Ishikawa (cell line): ENCODE measurements at regions not wholly inside any gene's neighbourhood (a gene's known extent, or its start where the extent isn't known, plus 50 kb on each side); places are given as distances from the start of the nearest gene placed in this dataset.

ENCODE experiments used
- CEBPB ChIP-seq: IDR thresholded peaks from 2 replicates; pipeline ENCODE4 v1.6.1; 2012
- CREB1 ChIP-seq: IDR thresholded peaks from 2 replicates; pipeline ENCODE4 v1.6.1; 2012; ENCODE audit warnings: low read depth
- EGR1 ChIP-seq: IDR thresholded peaks from 2 replicates; pipeline ENCODE4 v1.6.1; 2012
- EP300 ChIP-seq: IDR thresholded peaks from 2 replicates; pipeline ENCODE4 v1.6.1; 2012; ENCODE audit warnings: borderline replicate concordance
- NFIC ChIP-seq: IDR thresholded peaks from 2 replicates; pipeline ENCODE4 v1.6.1; 2012
- RAD21 ChIP-seq: IDR thresholded peaks from 2 replicates; pipeline ENCODE4 v1.6.1; 2012; ENCODE audit warnings: low read depth
- TAF1 ChIP-seq: IDR thresholded peaks from 2 replicates; pipeline ENCODE4 v1.6.1; 2012; ENCODE audit warnings: low read depth, mild to moderate bottlenecking
- TEAD4 ChIP-seq: IDR thresholded peaks from 2 replicates; pipeline ENCODE4 v1.6.1; 2012
- YY1 ChIP-seq: IDR thresholded peaks from 2 replicates; pipeline ENCODE4 v1.6.1; 2012; ENCODE audit warnings: low read depth
- TF ChIP-seq, protein P1 (sequence below): IDR thresholded peaks from 2 replicates; pipeline ENCODE4 v1.6.1; 2012
- TF ChIP-seq, protein P2 (sequence below): IDR thresholded peaks from 2 replicates; pipeline ENCODE4 v1.6.1; 2012; ENCODE audit warnings: low read depth, mild to moderate bottlenecking
- TF ChIP-seq, protein P3 (sequence below): IDR thresholded peaks from 2 replicates; pipeline ENCODE4 v1.6.1; 2012

DNA sequence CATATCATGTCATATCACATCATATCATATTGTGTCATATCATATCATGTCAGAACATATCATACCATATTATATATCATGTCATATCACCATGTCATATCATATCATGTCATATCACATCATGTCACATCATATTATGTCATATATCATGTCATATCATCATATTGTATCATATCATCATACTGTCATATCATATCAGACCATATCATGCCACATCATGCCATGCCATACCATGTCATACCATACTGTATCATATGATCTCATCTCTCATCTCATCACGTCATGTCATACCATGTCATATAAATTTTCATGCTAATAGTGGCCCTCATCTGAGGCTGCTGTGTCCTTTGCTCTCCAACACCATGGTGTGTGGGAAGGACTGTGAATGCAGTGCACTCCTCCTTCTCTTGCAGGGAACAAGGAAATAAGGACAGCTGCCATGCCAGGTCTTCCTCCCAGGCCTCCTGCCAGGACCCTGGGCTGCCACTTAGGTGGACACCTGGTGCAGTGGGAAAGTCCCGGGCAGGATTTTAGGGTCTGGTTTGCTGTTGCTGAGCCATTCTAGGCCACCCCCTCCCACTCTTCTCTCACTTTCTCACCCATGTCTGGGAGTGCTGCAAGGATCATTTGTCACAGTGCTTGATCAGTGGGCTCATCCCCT lies 72.4 kb upstream of the TRPM1 start:
- TF ChIP-seq NFIC: no peak
- TF ChIP-seq, protein P1, sequence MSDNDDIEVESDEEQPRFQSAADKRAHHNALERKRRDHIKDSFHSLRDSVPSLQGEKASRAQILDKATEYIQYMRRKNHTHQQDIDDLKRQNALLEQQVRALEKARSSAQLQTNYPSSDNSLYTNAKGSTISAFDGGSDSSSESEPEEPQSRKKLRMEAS: no peak
- TF ChIP-seq TAF1: no peak
- no peak for TF ChIP-seq YY1
- TF ChIP-seq CEBPB: no peak
- TF ChIP-seq TEAD4: no peak
- TF ChIP-seq EP300: no peak
- no peak for TF ChIP-seq RAD21
- TF ChIP-seq, protein P2, sequence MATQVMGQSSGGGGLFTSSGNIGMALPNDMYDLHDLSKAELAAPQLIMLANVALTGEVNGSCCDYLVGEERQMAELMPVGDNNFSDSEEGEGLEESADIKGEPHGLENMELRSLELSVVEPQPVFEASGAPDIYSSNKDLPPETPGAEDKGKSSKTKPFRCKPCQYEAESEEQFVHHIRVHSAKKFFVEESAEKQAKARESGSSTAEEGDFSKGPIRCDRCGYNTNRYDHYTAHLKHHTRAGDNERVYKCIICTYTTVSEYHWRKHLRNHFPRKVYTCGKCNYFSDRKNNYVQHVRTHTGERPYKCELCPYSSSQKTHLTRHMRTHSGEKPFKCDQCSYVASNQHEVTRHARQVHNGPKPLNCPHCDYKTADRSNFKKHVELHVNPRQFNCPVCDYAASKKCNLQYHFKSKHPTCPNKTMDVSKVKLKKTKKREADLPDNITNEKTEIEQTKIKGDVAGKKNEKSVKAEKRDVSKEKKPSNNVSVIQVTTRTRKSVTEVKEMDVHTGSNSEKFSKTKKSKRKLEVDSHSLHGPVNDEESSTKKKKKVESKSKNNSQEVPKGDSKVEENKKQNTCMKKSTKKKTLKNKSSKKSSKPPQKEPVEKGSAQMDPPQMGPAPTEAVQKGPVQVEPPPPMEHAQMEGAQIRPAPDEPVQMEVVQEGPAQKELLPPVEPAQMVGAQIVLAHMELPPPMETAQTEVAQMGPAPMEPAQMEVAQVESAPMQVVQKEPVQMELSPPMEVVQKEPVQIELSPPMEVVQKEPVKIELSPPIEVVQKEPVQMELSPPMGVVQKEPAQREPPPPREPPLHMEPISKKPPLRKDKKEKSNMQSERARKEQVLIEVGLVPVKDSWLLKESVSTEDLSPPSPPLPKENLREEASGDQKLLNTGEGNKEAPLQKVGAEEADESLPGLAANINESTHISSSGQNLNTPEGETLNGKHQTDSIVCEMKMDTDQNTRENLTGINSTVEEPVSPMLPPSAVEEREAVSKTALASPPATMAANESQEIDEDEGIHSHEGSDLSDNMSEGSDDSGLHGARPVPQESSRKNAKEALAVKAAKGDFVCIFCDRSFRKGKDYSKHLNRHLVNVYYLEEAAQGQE: no peak
- no peak for TF ChIP-seq EGR1
- TF ChIP-seq CREB1: no peak
- TF ChIP-seq, protein P3, sequence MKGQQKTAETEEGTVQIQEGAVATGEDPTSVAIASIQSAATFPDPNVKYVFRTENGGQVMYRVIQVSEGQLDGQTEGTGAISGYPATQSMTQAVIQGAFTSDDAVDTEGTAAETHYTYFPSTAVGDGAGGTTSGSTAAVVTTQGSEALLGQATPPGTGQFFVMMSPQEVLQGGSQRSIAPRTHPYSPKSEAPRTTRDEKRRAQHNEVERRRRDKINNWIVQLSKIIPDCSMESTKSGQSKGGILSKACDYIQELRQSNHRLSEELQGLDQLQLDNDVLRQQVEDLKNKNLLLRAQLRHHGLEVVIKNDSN: no peak
